Coronary artery (tissue), 2 donors: ENCODE measurements at regions not wholly inside any gene's neighbourhood (a gene's known extent, or its start where the extent isn't known, plus 50 kb on each side); places are given as distances from the start of the nearest gene placed in this dataset.

Source experiments
- DNase-seq: peaks from one replicate; pipeline ENCODE4 v3.0.0-alpha.2; 2017; ENCODE audit warnings: low spot score
- H3K27ac ChIP-seq, 2 donors: fragments of 200-600 bp; sonication (generic); one replicate each; pipeline ENCODE4 v1.5.1; 2016 to 2019
- H3K4me3 ChIP-seq: fragments of 200-600 bp; sonication (generic); 2 replicates; pipeline ENCODE4 v1.5.1; 2016; ENCODE audit warnings: mild to moderate bottlenecking, moderate library complexity
- CTCF ChIP-seq: fragments of 200-600 bp; sonication (generic); IDR thresholded peaks from one replicate; pipeline ENCODE4 v1.5.1; 2019; ENCODE audit warnings: antibody characterized with exemption

GRCh38 chr11:56819916-56820315 is 71.4 kb upstream of the OR9G4 start:
- no peak for DNase-seq
- no peak for TF ChIP-seq CTCF
- Histone ChIP-seq H3K27ac (no peak overlapping the region), H3K4me3 (no peak overlapping the region)

GRCh38 chr11:56817661-56818060 is 69.2 kb upstream of the OR9G4 start:
- Histone ChIP-seq H3K27ac (no peak overlapping the region), H3K4me3 (no peak overlapping the region)
- DNase-seq = no peak
- no peak for TF ChIP-seq CTCF

GRCh38 chr11:56816259-56816658 is 67.8 kb upstream of the OR9G4 start:
- Histone ChIP-seq H3K4me3 (no peak overlapping the region), H3K27ac (no peak overlapping the region)
- no peak for TF ChIP-seq CTCF
- no peak for DNase-seq

GRCh38 chr11:56808326-56808725 is 59.8 kb upstream of the OR9G4 start:
- DNase-seq = no peak
- Histone ChIP-seq H3K27ac (no peak overlapping the region), H3K4me3 (no peak overlapping the region)
- no peak for TF ChIP-seq CTCF

GRCh38 chr11:56799691-56800210 is 51.3 kb upstream of the OR9G4 start:
- TF ChIP-seq CTCF = no peak
- no peak for DNase-seq
- no peak overlapping the region for H3K4me3 ChIP-seq

More at GRCh38 chr11:56799691-56800210, 51.3 kb upstream of the OR9G4 start:
- H3K27ac ChIP-seq = no peak overlapping the region
